K562 (cell line): ENCODE measurements at regions not wholly inside any gene's neighbourhood (a gene's known extent, or its start where the extent isn't known, plus 50 kb on each side); places are given as distances from the start of the nearest gene placed in this dataset.
"Not testable (repeated sequence)": the region's sequence is repeated elsewhere in the genome, so short reads cannot be mapped to it uniquely, and the experiment has no call there.

Experiments used
- ATAC-seq: fragments of 200-7000 bp; cut with Tn5 transposase; 3 replicates; pipeline ENCODE4 v1.9.1; 2020; ENCODE audit warnings: moderate library complexity
- BruUV-seq: library from RNA; stranded (reverse); fragments of 400-500 nt; replicated peaks from 2 replicates; lab custom pipeline; 2021; lab: Mats Ljungman, UMichigan
- CTCF ChIA-PET: fragments of 300-600 bp; formaldehyde crosslinking; extraction: SDS; loops from one replicate; lab custom pipeline; 2021; ENCODE audit warnings: low intra/inter-chr PET ratio; lab: Yijun Ruan, JAX
- POLR2A ChIA-PET: fragments of 300-600, 350-650 bp; sonication (Branson Sonifier 250); formaldehyde crosslinking; extraction: SDS; loops from one replicate; lab custom pipeline; 2021; ENCODE audit warnings: antibody characterized with exemption, inconsistent platforms; lab: Yijun Ruan, JAX
- DNase-seq, 4 experiments: peaks; one replicate each; pipeline versions ENCODE4 v3.0.0 to v3.0.0-alpha.2; 2011 to 2018; ENCODE audit warnings: low spot score in 3 of 4, mixed read lengths in 3 of 4; ENCODE audit errors: extremely low read depth in 1 of 4
- FAIRE-seq: peaks from 2 replicates; lab custom pipeline; 2011; peaks lifted over from hg19 to GRCh38; lab: Jason Lieb, UNC
- H2AFZ ChIP-seq: 2 replicates; pipeline ENCODE4 v1.6.0; 2011; ENCODE audit warnings: low read depth, low read length, control low read depth, inconsistent platforms
- H3K27ac ChIP-seq: fragments of 200-600 bp; 3 replicates; pipeline ENCODE4 v1.8.0; 2011; ENCODE audit warnings: low read depth, mild to moderate bottlenecking, control low read depth, inconsistent platforms, low read length, moderate library complexity, mixed read lengths; ENCODE audit errors: extremely low read depth
- H3K27me3 ChIP-seq, 2 experiments: fragments of 300-600 bp in 1 of 2; 2 replicates in 1 of 2; 3 replicates in 1 of 2; pipeline versions ENCODE4 v1.6.0 to v1.8.0; 2011; ENCODE audit warnings: inconsistent platforms in 2 of 2, low read length in 2 of 2, mild to moderate bottlenecking in 1 of 2, mixed read lengths in 1 of 2, moderate library complexity in 1 of 2; ENCODE audit not compliant: control insufficient read depth in 2 of 2, insufficient read depth in 2 of 2
- H3K36me3 ChIP-seq: fragments of 300-600 bp; 3 replicates; pipeline ENCODE4 v1.8.0; 2011; ENCODE audit warnings: mild to moderate bottlenecking, low read length, inconsistent platforms; ENCODE audit not compliant: control insufficient read depth, insufficient read depth
- H3K4me1 ChIP-seq, 2 experiments: fragments of 200-600 bp in 1 of 2; replicated peaks in 1 of 2; 2 replicates in 1 of 2; 3 replicates in 1 of 2; pipeline versions ENCODE4 v1.5.1 to v1.8.0; 2011; ENCODE audit warnings: inconsistent platforms in 2 of 2, low read length in 2 of 2, mild to moderate bottlenecking in 1 of 2, mixed read lengths in 1 of 2, moderate library complexity in 1 of 2; ENCODE audit not compliant: control insufficient read depth in 2 of 2, insufficient read depth in 2 of 2
- H3K4me2 ChIP-seq: 2 replicates; pipeline ENCODE4 v1.6.1; 2011; ENCODE audit warnings: low read length, control low read depth, inconsistent platforms, mixed read lengths; ENCODE audit not compliant: insufficient read depth
- H3K4me3 ChIP-seq: fragments of 200-600 bp; sonication (generic), shearing (Covaris generic); 2 replicates; pipeline ENCODE4 v1.5.1; 2016; ENCODE audit warnings: control low read depth, inconsistent platforms
- H3K79me2 ChIP-seq: fragments of 200-600 bp; 3 replicates; pipeline ENCODE4 v1.8.0; 2011; ENCODE audit warnings: low read length, inconsistent platforms; ENCODE audit not compliant: control insufficient read depth, insufficient read depth
- H3K9ac ChIP-seq, 2 experiments: 2 replicates each; pipeline versions ENCODE4 v1.6.0 to v1.6.1; 2011; ENCODE audit warnings: low read depth in 2 of 2, low read length in 2 of 2, control low read depth in 1 of 2, inconsistent platforms in 1 of 2, mild to moderate bottlenecking in 1 of 2, mixed read lengths in 1 of 2; ENCODE audit not compliant: insufficient read depth in 1 of 2
- H3K9me1 ChIP-seq: one replicate; pipeline ENCODE4 v1.6.0; 2011; ENCODE audit warnings: inconsistent platforms, mild to moderate bottlenecking, low read length, moderate library complexity; ENCODE audit not compliant: control insufficient read depth, insufficient read depth
- H3K9me3 ChIP-seq: replicated peaks from 2 replicates; pipeline ENCODE4 v1.5.1; 2011; ENCODE audit warnings: low read depth, low read length, inconsistent platforms; ENCODE audit not compliant: control insufficient read depth, insufficient read depth
- H4K20me1 ChIP-seq: replicated peaks from 2 replicates; pipeline ENCODE4 v1.6.1; 2011; ENCODE audit warnings: low read length, inconsistent platforms, mixed read lengths; ENCODE audit not compliant: control insufficient read depth, insufficient read depth
- MTA3 ChIP-seq: fragments of 450-650 bp; formaldehyde crosslinking; IDR thresholded peaks from 2 replicates; pipeline ENCODE4 v1.6.1; 2017; ENCODE audit warnings: mild to moderate bottlenecking, borderline replicate concordance
- PRDM10 ChIP-seq: fragments of 450-650 bp; IDR thresholded peaks from 2 replicates; pipeline ENCODE4 v1.6.1; 2018; ENCODE audit not compliant: partially characterized antibody
- RBFOX2 ChIP-seq: fragments of 200-400 bp; formaldehyde crosslinking; IDR thresholded peaks from 2 replicates; pipeline ENCODE4 v1.6.1; 2017; ENCODE audit warnings: low read depth, mild to moderate bottlenecking, low read length, moderate library complexity
- TFAP4 ChIP-seq: sonication (generic); formaldehyde crosslinking; IDR thresholded peaks from 2 replicates; pipeline ENCODE4 v1.8.0; 2022; ENCODE audit warnings: missing genetic modification reagents, mild to moderate bottlenecking, moderate library complexity, borderline replicate concordance
- ZBTB33 ChIP-seq: sonication (generic); formaldehyde crosslinking; IDR thresholded peaks from 2 replicates; pipeline ENCODE4 v1.8.1; 2023; ENCODE audit warnings: mild to moderate bottlenecking, missing genetic modification reagents
- WGBS: fragments of 100-300 bp; shearing (Covaris generic); methylation state at CpG from one replicate; pipeline ENCODE4 v1.1.6; 2016; ENCODE audit warnings: low coverage, mixed read lengths; ENCODE audit not compliant: insufficient coverage; ENCODE audit errors: missing lambda C conversion rate; 5-methylcytosine and 5-hydroxymethylcytosine counted together
- in situ Hi-C: fragments of 300-500 bp; cut with MboI; formaldehyde crosslinking; loops from 4 replicates; pipeline ENCODE4 v1.15.0; 2018; ENCODE audit warnings: inconsistent platforms, mixed read lengths
- intact Hi-C: fragments of 100-400 bp; cut with micrococcal nuclease; formaldehyde crosslinking; loops from 2 replicates; pipeline ENCODE4 v1.14.2; 2022

- peak; percentile 63 for TF ChIP-seq RBFOX2
- TF ChIP-seq PRDM10, result peak; percentile 59
- peak; percentile 92 for TF ChIP-seq MTA3
Measured at GRCh38 chr1:187073035-187073560, 244.3 kb downstream of the PLA2G4A start (continued).

- H3K9ac ChIP-seq, H3K27me3 ChIP-seq, DNase-seq, BruUV-seq, H3K9me1 ChIP-seq, H3K27ac ChIP-seq, ATAC-seq, H3K79me2 ChIP-seq, CTCF ChIA-PET, H3K9me3 ChIP-seq, FAIRE-seq, H3K36me3 ChIP-seq, H4K20me1 ChIP-seq, in situ Hi-C loops, H3K4me3 ChIP-seq, H3K4me1 ChIP-seq, intact Hi-C loops, H2AFZ ChIP-seq: not testable (repeated sequence)
- 0 out of 2 replicates have a peak overlapping the region, but pooled peaks have one; percentile 60 for H3K4me2 ChIP-seq
- POLR2A ChIA-PET, result interaction anchor here (0.6 kb wide), 1 partner anchor 568 kb away, joined by 3 read pairs; no protein-coding TSS in a partner anchor
- peak; percentile 25; the same call in 1 of the 2 replicates for TF ChIP-seq TFAP4 (CRISPR knock-in tag)
- peak; percentile 47; the same call in 1 of the 2 replicates for TF ChIP-seq ZBTB33 (CRISPR knock-in tag)
- 49% methylated on average over 29 of the region's 35 CpGs for WGBS
Measured at GRCh38 chr1:187073634-187074245, 245.0 kb downstream of the PLA2G4A start.
